Heart left ventricle (tissue), 13 donors: ENCODE measurements at regions not wholly inside any gene's neighbourhood (a gene's known extent, or its start where the extent isn't known, plus 50 kb on each side); places are given as distances from the start of the nearest gene placed in this dataset.

Experiments
- CTCF ChIP-seq, 12 donors: fragments of 200-600 bp; sonication (generic) in 4 of 12; IDR thresholded peaks; one replicate each; pipeline versions ENCODE4 v1.5.0 to v1.8.0; 2018 to 2022; ENCODE audit warnings: antibody characterized with exemption in 12 of 12, mild to moderate bottlenecking in 5 of 12
- POLR2A ChIP-seq, 2 donors: fragments of 450-650 bp; IDR thresholded peaks; one replicate each; pipeline ENCODE4 v1.6.1; 2017; ENCODE audit warnings: antibody characterized with exemption in 2 of 2, mild to moderate bottlenecking in 2 of 2, moderate library complexity in 2 of 2
- donor health status: ischemic (EF 13 %, LVEDD 7.1; RV severe dilation, severe dysfunction).
- donor health status: DM: no; HTN: yes; CAD: no.
- donor health status: DM: no; HTN: no; CAD: no.
- donor health status: ischemic (EF 25% LVEDD 6.9; RV normal size, moderate dysfunction).
- donor health status: ischemic (EF 25% LVEDD 5.7; RV mildly dilated, moderate dysfunction).
- donor health status: ischemic (EF 35%, LVEDD 5.7; RV mildly dilated, moderate dysfunction).
- donor health status: nonischemic (EF 11% LVEDD 7.7; RV severe dilation, severe dysfunction).
- donor health status: DM: yes; HTN: yes; CAD: no.
- donor health status: PGD.
- donor health status: ischemic (EF 29% LVEDD 5.4; RV normal size, mild dysfunction).
- donor health status: nonischemic (EF 23%, LVEDD 6.1; RV moderate dilation, normal function).

GRCh38 chr5:87141544-87141943 is 126.1 kb upstream of the RASA1 start:
- TF ChIP-seq CTCF (IDR thresholded peaks at IDR 0.05) (no peak), POLR2A (IDR thresholded peaks at IDR 0.05) (no peak)
